HG03039 (cell line): ENCODE measurements at regions not wholly inside any gene's neighbourhood (a gene's known extent, or its start where the extent isn't known, plus 50 kb on each side); places are given as distances from the start of the nearest gene placed in this dataset.

Experiments
- ATAC-seq: cut with Tn5 transposase; IDR thresholded peaks from one replicate; pipeline ENCODE4 v1.9.1; 2021; ENCODE audit warnings: mild to moderate bottlenecking, moderate library complexity; ENCODE audit not compliant: unreplicated experiment

- ATAC-seq, result peak; percentile 86
Measured at GRCh38 chr9:6703898-6704639, 53.7 kb upstream of the KDM4C start.

- no peak for ATAC-seq
Measured at GRCh38 chr9:6702707-6703106, 55.1 kb upstream of the KDM4C start.

- no peak for ATAC-seq
Measured at GRCh38 chr9:6696178-6696577, 50.6 kb upstream of the GLDC start.

- no peak for ATAC-seq
Measured at GRCh38 chr9:6695121-6695814, 49.7 kb upstream of the GLDC start.
